ENCODE measurements at regions not wholly inside any gene's neighbourhood (a gene's known extent, or its start where the extent isn't known, plus 50 kb on each side); places are given as distances from the start of the nearest gene placed in this dataset.
A peak's percentile ranks its signal among the peaks of the same experiment; 100 is the strongest.

DNA sequence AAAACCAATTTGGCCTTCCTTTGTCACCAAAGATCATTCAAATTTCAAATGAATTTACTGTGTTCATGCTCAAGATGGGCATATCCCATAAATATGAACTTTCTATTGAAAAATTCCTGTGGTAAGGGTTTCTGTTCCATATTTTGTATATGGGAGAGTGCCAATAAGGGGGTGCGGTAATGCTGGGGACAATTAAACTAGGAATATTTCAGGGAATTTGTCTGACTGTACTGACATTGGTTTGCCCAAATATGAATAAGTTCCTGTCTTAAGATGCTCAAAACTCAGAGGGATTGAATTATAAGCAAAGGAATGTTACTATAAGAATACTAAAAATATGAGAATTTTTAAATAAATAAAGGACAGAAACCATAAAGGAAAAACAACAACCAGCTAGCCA lies 553.0 kb upstream of the MARCKS start:
- POLR2A ChIA-PET, result no interaction called here
- Histone ChIP-seq H3K36me3 (ENCODE audit: control insufficient read depth in 2 of 2, extremely low read depth in 1 of 2, insufficient read depth in 1 of 2, low read length in 1 of 2) (no peaks in the 10 kb centered on the region), H3K27ac (ENCODE audit: low read length) (no peak overlapping the region), H3K27me3 (replicated peaks in 1 of 2; ENCODE audit: control insufficient read depth in 2 of 2, extremely low read depth in 1 of 2, insufficient read depth in 2 of 2, low read length in 1 of 2) (no peaks in the 10 kb centered on the region), H3K4me3 (ENCODE audit: control insufficient read depth in 1 of 2, extremely low read depth in 1 of 2, low read length in 1 of 2) (no peak overlapping the region), H3K4me1 (ENCODE audit: control insufficient read depth in 1 of 2, extremely low read depth in 1 of 2, insufficient read depth in 2 of 2, low read length in 2 of 2) (no peaks in the 10 kb centered on the region), H3K9me3 (no peaks in the 10 kb centered on the region)
- CTCF ChIA-PET, result no interaction called here
- peaks cover 0 to 11% (median 0%) of the 10 kb centered on the region in 3 donors for H3K9me3 Mint-ChIP-seq
- H3K27me3 Mint-ChIP-seq, result peaks cover 0 to 6% of the 10 kb centered on the region in 2 donors
- no peaks in the 10 kb centered on the region for H3K4me1 Mint-ChIP-seq
- DNase-seq (no peak), ATAC-seq (replicated peaks in 1 of 4) (no peak)
- 88% methylated on average over 1 of the region's 1 CpG for WGBS (ENCODE audit: insufficient coverage)
- no peaks in the 10 kb centered on the region for H3K36me3 Mint-ChIP-seq
- H3K4me3 Mint-ChIP-seq, result no peak overlapping the region
- H3K27ac Mint-ChIP-seq, result no peak overlapping the region

DNA sequence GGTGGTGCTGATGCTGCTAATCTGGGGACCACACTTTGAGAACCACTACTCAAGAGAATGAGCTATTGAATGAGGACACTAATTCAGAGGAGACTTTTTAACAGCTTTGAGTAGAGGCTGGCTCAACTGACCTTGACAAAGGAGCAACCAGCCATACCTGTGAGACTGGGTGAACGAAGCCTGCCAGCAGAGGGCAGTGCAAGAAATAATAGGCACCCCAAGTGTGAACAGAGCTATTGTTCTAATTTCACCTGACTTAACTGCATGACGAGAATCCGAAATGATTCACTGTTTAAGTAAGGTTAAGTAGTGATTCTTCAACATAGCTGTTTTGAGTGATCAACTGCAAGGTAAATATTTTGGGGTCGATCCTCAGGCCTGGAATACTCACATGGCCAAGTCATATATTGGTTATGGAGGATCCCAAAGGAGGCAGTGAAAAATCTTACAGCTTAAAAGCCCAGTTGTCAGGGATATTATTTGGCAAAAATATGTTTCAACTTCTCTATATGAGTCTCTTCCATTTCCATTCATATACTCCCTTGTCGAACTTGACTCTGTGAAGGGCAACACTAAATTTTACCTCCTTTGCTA lies 550.5 kb upstream of the MARCKS start:
- H3K27me3 ChIP-seq (replicated peaks in 1 of 2; ENCODE audit: control insufficient read depth in 2 of 2, extremely low read depth in 1 of 2, insufficient read depth in 2 of 2, low read length in 1 of 2), result no peaks in the 10 kb centered on the region
- ATAC-seq (replicated peaks in 1 of 4) (no peak), DNase-seq (peak in 22 of 35 experiments; percentile 0 to 34 (median 6))
- H3K27ac Mint-ChIP-seq, result no peak overlapping the region
- POLR2A ChIA-PET, result no interaction called here
- no peaks in the 10 kb centered on the region for H3K36me3 ChIP-seq (ENCODE audit: control insufficient read depth in 2 of 2, extremely low read depth in 1 of 2, insufficient read depth in 1 of 2, low read length in 1 of 2)
- H3K27ac ChIP-seq (ENCODE audit: low read length), result no peak overlapping the region
- 20% methylated on average over 1 of the region's 5 CpGs for WGBS (ENCODE audit: insufficient coverage)
- no peaks in the 10 kb centered on the region for H3K9me3 ChIP-seq
- CTCF ChIA-PET, result interaction anchor here (0.5 to 1.5 kb wide), 7 partner anchors 9 to 606 kb away, joined by 3 to 10 read pairs (median 4); no protein-coding TSS in a partner anchor
- no peaks in the 10 kb centered on the region for H3K4me1 ChIP-seq (ENCODE audit: control insufficient read depth in 1 of 2, extremely low read depth in 1 of 2, insufficient read depth in 2 of 2, low read length in 2 of 2)
- H3K9me3 Mint-ChIP-seq, result peaks cover 0 to under 1% (median 0%) of the 10 kb centered on the region in 3 donors
- H3K27me3 Mint-ChIP-seq, result peaks cover 0 to 3% of the 10 kb centered on the region in 2 donors
- no peak overlapping the region for H3K4me3 Mint-ChIP-seq
- no peak overlapping the region for H3K4me3 ChIP-seq (ENCODE audit: control insufficient read depth in 1 of 2, extremely low read depth in 1 of 2, low read length in 1 of 2)
- no peaks in the 10 kb centered on the region for H3K4me1 Mint-ChIP-seq
- H3K36me3 Mint-ChIP-seq, result no peaks in the 10 kb centered on the region

DNA sequence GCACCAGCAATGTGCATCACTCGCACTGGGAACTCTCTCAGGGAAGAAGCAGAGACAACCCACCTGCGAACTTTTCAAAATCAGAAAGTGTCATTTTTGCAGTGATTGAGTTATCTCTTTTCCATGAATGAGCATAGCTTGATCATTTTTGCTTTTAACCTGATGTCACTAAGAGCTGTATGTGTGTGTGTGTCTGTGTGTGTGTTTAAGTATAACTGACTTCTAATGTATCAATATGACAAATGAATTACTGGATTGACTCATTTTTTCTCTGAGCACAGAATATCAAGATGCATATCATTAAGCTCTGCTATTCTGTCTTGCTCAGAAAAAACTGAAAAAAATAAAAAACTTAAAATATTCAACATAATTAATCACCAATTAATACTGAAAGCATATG lies 548.9 kb upstream of the MARCKS start:
- Mint-ChIP-seq H3K36me3 (no peaks in the 10 kb centered on the region), H3K9me3 (no peaks in the 10 kb centered on the region), H3K4me3 (no peak overlapping the region), H3K27ac (no peak overlapping the region), H3K4me1 (no peaks in the 10 kb centered on the region), H3K27me3 (no peaks in the 10 kb centered on the region)
- H3K27ac ChIP-seq (ENCODE audit: low read length), result no peak overlapping the region
- WGBS (ENCODE audit: insufficient coverage), result no CpG with 5 or more reads among the region's 2 CpGs
- ATAC-seq (replicated peaks in 1 of 4) (no peak), DNase-seq (no peak)
- CTCF ChIA-PET, result interaction anchor here in 1 of 2 donors (0.6 kb wide), 1 partner anchor 174 kb away, joined by 5 read pairs; no protein-coding TSS in a partner anchor
- peaks cover 0 to 2% of the 10 kb centered on the region in 2 experiments for H3K27me3 ChIP-seq (replicated peaks in 1 of 2; ENCODE audit: control insufficient read depth in 2 of 2, extremely low read depth in 1 of 2, insufficient read depth in 2 of 2, low read length in 1 of 2)
- H3K36me3 ChIP-seq (ENCODE audit: control insufficient read depth in 2 of 2, extremely low read depth in 1 of 2, insufficient read depth in 1 of 2, low read length in 1 of 2), result no peaks in the 10 kb centered on the region
- POLR2A ChIA-PET, result no interaction called here
- no peak overlapping the region for H3K4me3 ChIP-seq (ENCODE audit: control insufficient read depth in 1 of 2, extremely low read depth in 1 of 2, low read length in 1 of 2)
- H3K9me3 ChIP-seq, result no peaks in the 10 kb centered on the region
- H3K4me1 ChIP-seq (ENCODE audit: control insufficient read depth in 1 of 2, extremely low read depth in 1 of 2, insufficient read depth in 2 of 2, low read length in 2 of 2), result no peaks in the 10 kb centered on the region

DNA sequence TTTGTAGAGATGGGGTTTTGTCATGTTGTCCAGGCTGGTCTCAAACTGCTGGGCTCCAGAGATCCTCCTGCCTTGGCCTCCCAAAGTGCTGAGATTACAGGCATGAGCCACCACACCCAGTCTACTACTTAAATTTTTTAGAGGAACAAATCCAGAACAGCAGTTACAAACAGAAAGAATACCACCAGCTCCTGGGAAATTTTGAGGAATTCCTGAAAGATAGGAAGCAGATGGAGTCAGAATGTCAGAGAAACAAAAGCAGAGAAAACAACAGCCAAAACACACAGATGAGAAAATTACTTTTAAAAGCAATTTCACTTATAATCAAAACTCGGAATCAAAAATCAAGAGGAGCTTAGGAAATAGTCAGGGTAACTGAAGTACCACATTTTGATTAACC lies 543.3 kb upstream of the MARCKS start:
- Mint-ChIP-seq H3K36me3 (no peaks in the 10 kb centered on the region), H3K4me1 (no peaks in the 10 kb centered on the region), H3K9me3 (no peaks in the 10 kb centered on the region), H3K27me3 (no peaks in the 10 kb centered on the region), H3K4me3 (no peak overlapping the region), H3K27ac (no peak overlapping the region)
- WGBS (ENCODE audit: insufficient coverage), result no CpG with 5 or more reads among the region's 1 CpG
- DNase-seq, result no peak
- Histone ChIP-seq H3K27ac (ENCODE audit: low read length) (no peak overlapping the region), H3K4me3 (ENCODE audit: control insufficient read depth in 1 of 2, extremely low read depth in 1 of 2, low read length in 1 of 2) (no peak overlapping the region), H3K9me3 (no peaks in the 10 kb centered on the region), H3K36me3 (ENCODE audit: control insufficient read depth in 2 of 2, extremely low read depth in 1 of 2, insufficient read depth in 1 of 2, low read length in 1 of 2) (no peaks in the 10 kb centered on the region), H3K27me3 (replicated peaks in 1 of 2; ENCODE audit: control insufficient read depth in 2 of 2, extremely low read depth in 1 of 2, insufficient read depth in 2 of 2, low read length in 1 of 2) (peaks cover 0 to 2% of the 10 kb centered on the region in 2 experiments), H3K4me1 (ENCODE audit: control insufficient read depth in 1 of 2, extremely low read depth in 1 of 2, insufficient read depth in 2 of 2, low read length in 2 of 2) (no peaks in the 10 kb centered on the region)
- ChIA-PET POLR2A (no interaction called here), CTCF (no interaction called here)
- no peak for ATAC-seq (replicated peaks in 1 of 4)

DNA sequence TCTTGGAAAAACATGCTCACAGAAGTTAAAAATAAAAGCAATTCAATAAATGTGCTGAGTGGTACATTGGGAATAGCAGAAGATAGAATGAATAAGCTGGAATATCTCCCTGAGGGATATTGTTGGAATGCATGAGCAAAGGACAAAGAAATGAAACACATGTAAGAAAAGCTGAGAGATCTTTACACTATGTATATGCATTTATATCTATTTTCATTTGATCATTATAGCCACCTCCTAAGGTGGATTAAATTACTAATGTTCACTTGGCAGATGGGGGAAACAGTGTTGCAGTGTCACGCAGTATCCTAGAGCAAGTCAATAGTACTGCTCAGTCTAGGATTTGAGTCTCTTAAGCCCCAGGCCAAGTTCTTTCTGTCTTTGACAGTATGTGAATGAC lies 542.0 kb upstream of the MARCKS start:
- no peaks in the 10 kb centered on the region for H3K4me1 Mint-ChIP-seq
- no peak overlapping the region for H3K4me3 Mint-ChIP-seq
- no peaks in the 10 kb centered on the region for H3K27me3 Mint-ChIP-seq
- no peaks in the 10 kb centered on the region for H3K9me3 Mint-ChIP-seq
- Histone ChIP-seq H3K27me3 (replicated peaks in 1 of 2; ENCODE audit: control insufficient read depth in 2 of 2, extremely low read depth in 1 of 2, insufficient read depth in 2 of 2, low read length in 1 of 2) (peaks cover 0 to 2% of the 10 kb centered on the region in 2 experiments), H3K4me3 (ENCODE audit: control insufficient read depth in 1 of 2, extremely low read depth in 1 of 2, low read length in 1 of 2) (no peak overlapping the region), H3K4me1 (ENCODE audit: control insufficient read depth in 1 of 2, extremely low read depth in 1 of 2, insufficient read depth in 2 of 2, low read length in 2 of 2) (no peaks in the 10 kb centered on the region), H3K9me3 (no peaks in the 10 kb centered on the region), H3K27ac (ENCODE audit: low read length) (no peak overlapping the region), H3K36me3 (ENCODE audit: control insufficient read depth in 2 of 2, extremely low read depth in 1 of 2, insufficient read depth in 1 of 2, low read length in 1 of 2) (no peaks in the 10 kb centered on the region)
- CTCF ChIA-PET, result interaction anchor here (0.8 to 1.3 kb wide), 2 partner anchors 8 to 9 kb away, joined by 3 read pairs; no protein-coding TSS in a partner anchor
- POLR2A ChIA-PET, result no interaction called here
- no peak overlapping the region for H3K27ac Mint-ChIP-seq
- ATAC-seq (replicated peaks in 1 of 4) (no peak), DNase-seq (no peak)
- no peaks in the 10 kb centered on the region for H3K36me3 Mint-ChIP-seq
- no CpG with 5 or more reads among the region's 1 CpG for WGBS (ENCODE audit: insufficient coverage)

DNA sequence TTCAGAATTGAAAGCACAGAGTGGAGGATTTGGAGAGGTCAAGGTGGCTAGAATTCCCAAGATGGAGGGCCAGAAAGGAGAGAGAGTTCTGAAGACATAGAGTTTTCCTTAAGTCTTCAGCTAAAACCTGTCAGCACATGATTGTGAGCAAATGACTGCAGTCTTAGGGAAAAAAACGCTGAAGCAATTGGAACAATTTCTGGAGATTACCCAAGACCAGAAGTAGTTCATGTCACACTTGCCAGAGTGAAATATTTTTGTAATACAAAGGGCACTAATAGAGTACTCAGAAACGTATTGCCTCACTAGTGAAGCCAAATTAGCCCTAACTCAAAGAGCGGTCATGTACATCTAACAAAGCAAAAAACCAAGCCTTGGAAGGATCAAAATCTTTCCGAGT lies 541.3 kb upstream of the MARCKS start:
- Histone ChIP-seq H3K27me3 (replicated peaks in 1 of 2; ENCODE audit: control insufficient read depth in 2 of 2, extremely low read depth in 1 of 2, insufficient read depth in 2 of 2, low read length in 1 of 2) (peaks cover 0 to 2% of the 10 kb centered on the region in 2 experiments), H3K4me3 (ENCODE audit: control insufficient read depth in 1 of 2, extremely low read depth in 1 of 2, low read length in 1 of 2) (no peak overlapping the region), H3K4me1 (ENCODE audit: control insufficient read depth in 1 of 2, extremely low read depth in 1 of 2, insufficient read depth in 2 of 2, low read length in 2 of 2) (no peaks in the 10 kb centered on the region), H3K27ac (ENCODE audit: low read length) (no peak overlapping the region), H3K36me3 (ENCODE audit: control insufficient read depth in 2 of 2, extremely low read depth in 1 of 2, insufficient read depth in 1 of 2, low read length in 1 of 2) (no peaks in the 10 kb centered on the region), H3K9me3 (no peaks in the 10 kb centered on the region)
- Mint-ChIP-seq H3K4me3 (no peak overlapping the region), H3K36me3 (no peaks in the 10 kb centered on the region), H3K27ac (no peak overlapping the region), H3K27me3 (no peaks in the 10 kb centered on the region), H3K9me3 (no peaks in the 10 kb centered on the region), H3K4me1 (no peaks in the 10 kb centered on the region)
- DNase-seq (no peak), ATAC-seq (replicated peaks in 1 of 4) (no peak)
- POLR2A ChIA-PET, result no interaction called here
- 60% methylated on average over 1 of the region's 4 CpGs for WGBS (ENCODE audit: insufficient coverage)
- CTCF ChIA-PET, result interaction anchor here (0.8 to 1.3 kb wide), 2 partner anchors 9 kb away, joined by 3 read pairs; no protein-coding TSS in a partner anchor
